VCaP (cell line): ENCODE measurements at regions not wholly inside any gene's neighbourhood (a gene's known extent, or its start where the extent isn't known, plus 50 kb on each side); places are given as distances from the start of the nearest gene placed in this dataset.
A peak's percentile ranks its signal among the peaks of the same experiment; 100 is the strongest.

ENCODE experiments used
- H3K27ac ChIP-seq: fragments of 450-650 bp; 2 replicates; pipeline ENCODE4 v1.5.1; 2017
- CTCF ChIP-seq: fragments of 450-650 bp; conservative IDR thresholded peaks from 2 replicates; pipeline ENCODE4 v1.5.1; 2017; ENCODE audit warnings: mild to moderate bottlenecking, moderate library complexity

GRCh38 chr9:536597-537511, 304.6 kb upstream of the DMRT1 start:
- no peak overlapping the region for H3K27ac ChIP-seq
- no peak for TF ChIP-seq CTCF

GRCh38 chr9:543478-543877, 298.0 kb upstream of the DMRT1 start:
- no peak for TF ChIP-seq CTCF
- H3K27ac ChIP-seq = no peak overlapping the region

GRCh38 chr9:545480-545879, 296.0 kb upstream of the DMRT1 start:
- no peak overlapping the region for H3K27ac ChIP-seq

GRCh38 chr9:546235-546634, 295.3 kb upstream of the DMRT1 start:
- no peak overlapping the region for H3K27ac ChIP-seq
- TF ChIP-seq CTCF = no peak

More at GRCh38 chr9:545480-545879, 296.0 kb upstream of the DMRT1 start:
- TF ChIP-seq CTCF = no peak

DNA sequence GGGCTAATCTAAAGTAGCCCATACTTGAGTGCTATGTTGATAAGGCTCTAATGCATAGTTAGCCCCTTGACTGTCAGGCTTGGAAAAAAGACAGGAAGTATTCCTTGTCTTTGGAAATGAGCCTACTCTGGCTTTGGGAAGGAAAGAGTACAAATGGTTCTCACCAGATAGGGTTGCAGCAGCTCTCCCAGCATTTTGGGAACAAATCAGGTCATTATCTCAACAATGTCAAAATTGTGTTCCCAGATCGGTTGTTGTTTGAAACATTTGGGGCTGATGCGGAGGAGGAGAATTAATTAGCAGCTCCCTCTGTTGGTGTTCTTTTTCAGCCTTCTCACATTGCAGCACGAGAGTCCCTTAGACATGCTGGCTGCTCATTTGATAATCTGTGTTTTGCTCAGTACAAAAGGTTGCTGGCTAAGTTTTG, 294.7 kb upstream of the DMRT1 start:
- peak; percentile 77 for TF ChIP-seq CTCF
- H3K27ac ChIP-seq = no peak overlapping the region

- peak; percentile 41; the same call in 1 of the 2 replicates for TF ChIP-seq CTCF
- H3K27ac ChIP-seq = no peak overlapping the region
These were observed 294.2 kb upstream of the DMRT1 start for GRCh38 chr9:547314-547713.

DNA sequence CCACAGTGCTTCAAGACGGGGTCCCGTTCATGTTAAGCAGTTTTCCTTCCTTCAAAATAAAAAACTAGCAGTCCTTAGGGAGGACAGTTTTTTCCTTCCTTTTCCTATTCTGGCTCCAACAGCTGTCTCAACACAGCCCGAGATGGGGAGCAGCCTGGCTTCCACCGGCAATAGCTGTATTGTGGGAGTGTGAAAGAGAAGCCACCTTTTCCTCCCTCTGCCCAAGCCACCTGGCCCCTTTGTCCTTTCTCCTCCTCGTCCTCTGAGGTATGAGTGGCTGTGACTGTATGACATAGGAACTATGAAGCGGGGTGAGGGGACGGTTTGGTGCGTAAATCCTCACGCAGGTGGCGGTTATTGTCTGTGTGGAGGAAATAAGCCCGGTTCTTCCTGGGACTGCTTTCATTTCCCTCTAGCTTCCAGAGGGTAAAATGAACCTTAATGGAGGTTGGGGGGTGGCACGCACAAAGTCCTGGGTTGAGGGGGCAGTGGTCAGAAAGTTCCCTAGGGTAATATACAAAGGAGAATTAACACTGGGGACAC, 292.0 kb upstream of the DMRT1 start:
- no peak for TF ChIP-seq CTCF

More for the DNA sequence above, 292.0 kb upstream of the DMRT1 start:
- no peak overlapping the region for H3K27ac ChIP-seq
